ENCODE measurements at regions not wholly inside any gene's neighbourhood (a gene's known extent, or its start where the extent isn't known, plus 50 kb on each side); places are given as distances from the start of the nearest gene placed in this dataset.
A peak's percentile ranks its signal among the peaks of the same experiment; 100 is the strongest.

DNA sequence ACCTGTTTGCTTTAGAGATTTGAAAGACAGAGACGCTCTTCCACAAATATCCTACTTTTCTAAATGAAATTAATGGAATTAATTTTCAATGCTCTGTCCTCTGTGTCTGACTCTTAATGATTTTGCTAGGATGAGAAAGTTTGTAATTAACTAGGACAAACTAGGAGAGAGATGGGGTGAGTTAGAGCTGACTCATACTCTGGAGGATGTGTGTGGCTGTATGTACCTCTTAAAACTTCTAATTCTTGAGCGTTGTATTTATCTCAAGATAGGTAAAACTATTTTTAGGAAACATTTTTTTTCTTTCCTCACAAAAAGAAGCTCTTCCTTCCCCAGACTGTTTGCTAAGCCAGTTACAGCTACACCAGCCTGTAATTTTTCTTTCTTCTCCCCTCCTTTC is 178.8 kb upstream of the ANKRD30A start:
- Histone ChIP-seq H3K36me3 (ENCODE audit: insufficient read depth, low read length) (no peaks in the 10 kb centered on the region), H3K4me3 (ENCODE audit: insufficient read depth, low read length) (no peak overlapping the region), H3K4me2 (ENCODE audit: insufficient read depth, low read length) (no peak overlapping the region), H3K79me2 (ENCODE audit: insufficient read depth, low read length) (no peaks in the 10 kb centered on the region), H4K20me1 (ENCODE audit: insufficient read depth, low read length) (no peaks in the 10 kb centered on the region), H2AFZ (ENCODE audit: low read length) (no peak overlapping the region), H3K27me3 (ENCODE audit: insufficient read depth, low read length) (no peaks in the 10 kb centered on the region), H3K27ac (ENCODE audit: low read depth, low read length) (no peak overlapping the region), H3K9me3 (ENCODE audit: low read depth, low read length) (no peaks in the 10 kb centered on the region), H3K4me1 (ENCODE audit: insufficient read depth, low read length) (no peaks in the 10 kb centered on the region)
- peak; percentile 2 for DNase-seq (ENCODE audit: insufficient read length, low spot score, missing footprints)
- no peak for TF ChIP-seq CTCF (IDR thresholded peaks at IDR 0.05; ENCODE audit: extremely low read depth, low read depth, low read length)

DNA sequence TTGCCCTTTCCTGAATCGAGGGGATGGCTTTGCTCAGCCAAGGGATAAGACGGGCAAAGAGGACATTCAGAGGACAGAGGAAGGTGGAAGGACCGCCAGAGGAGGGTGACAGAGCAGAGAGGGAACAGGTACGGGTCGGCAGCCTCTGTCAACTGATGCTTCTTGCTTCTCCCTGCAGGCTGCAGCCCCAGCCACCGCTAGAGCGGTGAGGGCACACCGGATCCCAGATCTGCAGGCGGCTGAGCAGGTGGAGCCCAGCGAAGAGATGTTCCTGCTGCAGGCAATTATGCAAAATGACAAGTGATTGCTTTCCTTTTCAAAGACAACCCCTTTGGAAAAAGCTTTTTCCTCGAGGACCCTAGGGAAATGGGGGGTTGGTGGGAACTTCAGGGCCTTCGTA is 181.9 kb upstream of the ANKRD30A start:
- Histone ChIP-seq H2AFZ (ENCODE audit: low read length) (no peak overlapping the region), H3K4me3 (ENCODE audit: insufficient read depth, low read length) (no peak overlapping the region), H3K4me1 (ENCODE audit: insufficient read depth, low read length) (no peaks in the 10 kb centered on the region), H3K27me3 (ENCODE audit: insufficient read depth, low read length) (no peaks in the 10 kb centered on the region), H3K4me2 (ENCODE audit: insufficient read depth, low read length) (no peak overlapping the region), H3K79me2 (ENCODE audit: insufficient read depth, low read length) (no peaks in the 10 kb centered on the region), H3K36me3 (ENCODE audit: insufficient read depth, low read length) (no peaks in the 10 kb centered on the region), H4K20me1 (ENCODE audit: insufficient read depth, low read length) (no peaks in the 10 kb centered on the region), H3K9me3 (ENCODE audit: low read depth, low read length) (no peaks in the 10 kb centered on the region), H3K27ac (ENCODE audit: low read depth, low read length) (no peak overlapping the region)
- no peak for TF ChIP-seq CTCF (IDR thresholded peaks at IDR 0.05; ENCODE audit: extremely low read depth, low read depth, low read length)
- no peak for DNase-seq (ENCODE audit: insufficient read length, low spot score, missing footprints)

DNA sequence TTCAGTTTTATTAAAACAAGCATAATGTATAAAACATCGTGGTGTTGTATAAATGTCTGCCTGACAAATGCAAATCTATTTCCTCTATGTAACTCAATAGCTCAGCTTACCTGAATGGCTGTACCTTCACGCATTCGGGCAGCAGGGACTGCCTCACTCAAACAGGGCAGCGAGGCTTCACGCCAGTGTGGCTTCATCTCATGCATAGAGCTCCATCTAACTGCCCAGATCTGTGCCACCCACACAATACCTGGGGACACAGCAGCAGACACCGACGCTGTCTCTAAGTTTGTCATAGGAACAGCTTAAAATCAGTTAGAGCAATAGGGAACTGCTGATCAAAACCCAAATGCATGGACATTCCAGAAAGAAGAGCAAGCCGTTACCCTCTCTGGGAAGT is 182.8 kb upstream of the ANKRD30A start:
- H4K20me1 ChIP-seq (ENCODE audit: insufficient read depth, low read length): no peaks in the 10 kb centered on the region
- DNase-seq (ENCODE audit: insufficient read length, low spot score, missing footprints): peak; percentile 27
- H2AFZ ChIP-seq (ENCODE audit: low read length): no peak overlapping the region
- no peaks in the 10 kb centered on the region for H3K4me1 ChIP-seq (ENCODE audit: insufficient read depth, low read length)
- no peak overlapping the region for H3K4me3 ChIP-seq (ENCODE audit: insufficient read depth, low read length)
- H3K27ac ChIP-seq (ENCODE audit: low read depth, low read length): no peak overlapping the region
- H3K79me2 ChIP-seq (ENCODE audit: insufficient read depth, low read length): no peaks in the 10 kb centered on the region
- H3K36me3 ChIP-seq (ENCODE audit: insufficient read depth, low read length): no peaks in the 10 kb centered on the region
- H3K27me3 ChIP-seq (ENCODE audit: insufficient read depth, low read length): no peaks in the 10 kb centered on the region
- H3K9me3 ChIP-seq (ENCODE audit: low read depth, low read length): no peaks in the 10 kb centered on the region
- no peak overlapping the region for H3K4me2 ChIP-seq (ENCODE audit: insufficient read depth, low read length)
- no peak for TF ChIP-seq CTCF (IDR thresholded peaks at IDR 0.05; ENCODE audit: extremely low read depth, low read depth, low read length)

DNA sequence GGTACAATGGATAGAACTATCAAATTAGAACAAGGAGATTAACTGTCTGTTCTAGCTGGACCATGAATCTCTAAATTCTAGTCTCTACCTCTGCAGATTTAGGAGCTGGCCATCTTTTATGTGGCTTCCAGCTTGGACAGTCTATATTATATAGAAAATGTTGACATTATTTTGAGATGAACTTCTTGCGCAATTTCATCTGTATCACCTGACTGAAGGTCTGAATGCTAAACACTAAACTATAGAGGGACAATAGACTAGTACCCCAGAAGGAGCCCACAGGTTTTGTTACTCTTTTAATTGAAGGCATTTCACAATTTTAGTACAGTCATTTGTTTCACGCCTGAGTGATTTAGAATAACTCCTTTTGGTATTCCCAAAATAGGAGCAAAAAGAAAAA is 222.4 kb upstream of the ANKRD30A start:
- Histone ChIP-seq H3K4me1 (ENCODE audit: insufficient read depth, low read length) (no peaks in the 10 kb centered on the region), H3K4me3 (ENCODE audit: insufficient read depth, low read length) (no peak overlapping the region), H3K27me3 (ENCODE audit: insufficient read depth, low read length) (no peaks in the 10 kb centered on the region), H3K4me2 (ENCODE audit: insufficient read depth, low read length) (no peak overlapping the region), H2AFZ (ENCODE audit: low read length) (no peak overlapping the region), H3K79me2 (ENCODE audit: insufficient read depth, low read length) (no peaks in the 10 kb centered on the region), H3K27ac (ENCODE audit: low read depth, low read length) (no peak overlapping the region), H3K36me3 (ENCODE audit: insufficient read depth, low read length) (no peaks in the 10 kb centered on the region), H3K9me3 (ENCODE audit: low read depth, low read length) (no peaks in the 10 kb centered on the region), H4K20me1 (ENCODE audit: insufficient read depth, low read length) (no peaks in the 10 kb centered on the region)
- no peak for DNase-seq (ENCODE audit: insufficient read length, low spot score, missing footprints)
- TF ChIP-seq CTCF (IDR thresholded peaks at IDR 0.05; ENCODE audit: extremely low read depth, low read depth, low read length): no peak

Data from osteoblast (primary cell).